KMS-11 (cell line): ENCODE measurements at regions not wholly inside any gene's neighbourhood (a gene's known extent, or its start where the extent isn't known, plus 50 kb on each side); places are given as distances from the start of the nearest gene placed in this dataset.

Experiments used
- H2AFZ ChIP-seq: fragments of 200-600 bp; sonication (generic); 2 replicates; pipeline ENCODE4 v1.6.1; 2016; ENCODE audit warnings: antibody characterized with exemption, mixed run types, low read depth
- H3K27ac ChIP-seq: fragments of 200-600 bp; sonication (generic); 2 replicates; pipeline ENCODE4 v1.6.1; 2016; ENCODE audit warnings: mild to moderate bottlenecking, mixed run types
- H3K27me3 ChIP-seq: fragments of 200-600 bp; sonication (generic); 2 replicates; pipeline ENCODE4 v1.6.1; 2017; ENCODE audit warnings: mild to moderate bottlenecking, low read depth, mixed run types, moderate library complexity; ENCODE audit not compliant: insufficient read depth
- H3K36me3 ChIP-seq: fragments of 200-600 bp; sonication (generic); 2 replicates; pipeline ENCODE4 v1.6.1; 2017; ENCODE audit warnings: mild to moderate bottlenecking, mixed run types; ENCODE audit not compliant: insufficient read depth
- H3K4me1 ChIP-seq: fragments of 200-600 bp; sonication (generic); 2 replicates; pipeline ENCODE4 v1.6.1; 2016; ENCODE audit warnings: mild to moderate bottlenecking, low read depth, mixed run types; ENCODE audit not compliant: poor library complexity, severe bottlenecking
- H3K4me2 ChIP-seq: fragments of 200-600 bp; sonication (generic); 2 replicates; pipeline ENCODE4 v1.7.0; 2016; ENCODE audit warnings: mild to moderate bottlenecking, mixed run types
- H3K4me3 ChIP-seq: fragments of 200-600 bp; sonication (generic); IDR thresholded peaks from 2 replicates; pipeline ENCODE4 v1.6.1; 2017; ENCODE audit warnings: low read depth, low read length, mixed read lengths; ENCODE audit not compliant: insufficient read depth
- H3K79me2 ChIP-seq: fragments of 200-600 bp; sonication (generic); 2 replicates; pipeline ENCODE4 v1.6.1; 2016; ENCODE audit warnings: low read depth, mixed run types; ENCODE audit not compliant: insufficient read depth
- H3K9ac ChIP-seq: fragments of 200-600 bp; sonication (generic); 2 replicates; pipeline ENCODE4 v1.6.1; 2016; ENCODE audit warnings: mild to moderate bottlenecking, mixed run types
- H4K20me1 ChIP-seq: fragments of 200-600 bp; sonication (generic); 2 replicates; pipeline ENCODE4 v1.6.1; 2016; ENCODE audit warnings: mild to moderate bottlenecking, mixed run types; ENCODE audit not compliant: insufficient read depth
- TF ChIP-seq, protein P1 (sequence below): fragments of 200-600 bp; sonication (generic); conservative IDR thresholded peaks from 2 replicates; pipeline ENCODE4 v1.6.1; 2017; ENCODE audit warnings: low read depth, mild to moderate bottlenecking, antibody characterized with exemption, low read length, moderate library complexity, mixed read lengths

DNA sequence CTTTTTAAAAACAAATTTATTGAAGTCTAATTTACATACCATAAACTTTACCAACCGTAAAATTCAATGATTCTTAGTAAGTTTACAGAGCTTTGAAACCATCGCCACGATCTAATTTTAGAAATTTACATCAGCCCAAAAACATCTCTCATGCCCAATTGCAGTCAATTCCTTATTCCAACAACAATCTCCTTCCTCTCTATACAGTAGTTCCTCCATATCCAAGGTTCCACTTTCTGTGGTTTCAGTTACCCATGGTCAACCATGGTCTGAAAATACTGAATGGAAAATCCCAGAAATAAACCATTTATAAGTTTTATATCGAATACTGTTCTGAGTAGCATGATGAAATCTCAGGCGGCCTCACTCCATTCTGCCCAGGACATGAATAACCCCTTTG is 183.4 kb upstream of the ADCY1 start:
- H3K4me2 ChIP-seq: no peak overlapping the region
- H2AFZ ChIP-seq: no peak overlapping the region
- H3K79me2 ChIP-seq: no peaks in the 10 kb centered on the region
- no peak overlapping the region for H3K27ac ChIP-seq
- no peak overlapping the region for H3K4me3 ChIP-seq
- H3K4me1 ChIP-seq: no peaks in the 10 kb centered on the region
- no peaks in the 10 kb centered on the region for H4K20me1 ChIP-seq
- TF ChIP-seq, protein P1, sequence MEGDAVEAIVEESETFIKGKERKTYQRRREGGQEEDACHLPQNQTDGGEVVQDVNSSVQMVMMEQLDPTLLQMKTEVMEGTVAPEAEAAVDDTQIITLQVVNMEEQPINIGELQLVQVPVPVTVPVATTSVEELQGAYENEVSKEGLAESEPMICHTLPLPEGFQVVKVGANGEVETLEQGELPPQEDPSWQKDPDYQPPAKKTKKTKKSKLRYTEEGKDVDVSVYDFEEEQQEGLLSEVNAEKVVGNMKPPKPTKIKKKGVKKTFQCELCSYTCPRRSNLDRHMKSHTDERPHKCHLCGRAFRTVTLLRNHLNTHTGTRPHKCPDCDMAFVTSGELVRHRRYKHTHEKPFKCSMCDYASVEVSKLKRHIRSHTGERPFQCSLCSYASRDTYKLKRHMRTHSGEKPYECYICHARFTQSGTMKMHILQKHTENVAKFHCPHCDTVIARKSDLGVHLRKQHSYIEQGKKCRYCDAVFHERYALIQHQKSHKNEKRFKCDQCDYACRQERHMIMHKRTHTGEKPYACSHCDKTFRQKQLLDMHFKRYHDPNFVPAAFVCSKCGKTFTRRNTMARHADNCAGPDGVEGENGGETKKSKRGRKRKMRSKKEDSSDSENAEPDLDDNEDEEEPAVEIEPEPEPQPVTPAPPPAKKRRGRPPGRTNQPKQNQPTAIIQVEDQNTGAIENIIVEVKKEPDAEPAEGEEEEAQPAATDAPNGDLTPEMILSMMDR: no peak
- no peaks in the 10 kb centered on the region for H3K36me3 ChIP-seq
- H3K27me3 ChIP-seq: no peaks in the 10 kb centered on the region
- H3K9ac ChIP-seq: no peak overlapping the region

DNA sequence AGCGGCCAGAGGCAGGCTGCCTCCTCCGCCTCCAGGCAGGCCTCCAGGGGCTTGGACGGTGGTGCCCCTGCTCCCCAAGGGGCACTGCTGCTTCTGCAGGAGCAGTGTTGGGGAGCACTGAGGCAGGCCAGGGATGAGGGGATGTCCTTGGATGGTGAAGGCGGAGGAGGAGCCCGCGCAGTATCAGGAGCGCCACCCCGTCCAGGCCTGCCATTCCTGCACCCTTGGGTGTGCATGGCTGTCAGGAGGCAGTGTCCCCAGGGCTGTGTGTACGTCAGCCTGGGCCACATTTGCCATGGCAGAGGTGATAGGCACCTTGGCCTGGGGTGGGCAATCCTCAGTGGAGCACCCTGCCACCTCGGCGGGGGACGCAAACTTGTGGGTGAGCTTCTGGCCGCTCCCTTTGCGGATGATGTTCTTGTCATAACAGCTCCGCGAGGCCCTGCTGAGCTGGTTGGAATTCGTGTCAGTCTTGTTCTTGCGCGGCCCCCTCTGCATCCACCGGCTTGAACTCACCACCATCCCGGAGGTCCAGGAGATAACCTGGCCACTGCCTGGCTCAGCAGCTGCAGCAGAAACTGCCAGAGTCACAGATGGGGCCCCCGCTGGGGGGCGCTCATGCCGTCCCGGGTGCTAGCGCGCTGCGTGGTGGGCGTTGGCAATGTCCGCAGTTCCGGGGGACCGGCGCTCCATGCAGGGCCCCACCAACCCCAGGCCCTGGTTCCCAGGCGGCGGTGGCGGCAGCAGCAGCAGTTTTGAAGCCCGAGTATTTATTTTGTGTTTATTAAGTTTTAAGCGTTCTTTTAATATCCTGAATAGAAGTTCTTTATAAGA is 182.3 kb upstream of the ADCY1 start:
- Histone ChIP-seq H2AFZ (no peak overlapping the region), H3K4me2 (no peak overlapping the region), H3K9ac (no peak overlapping the region), H3K36me3 (no peaks in the 10 kb centered on the region), H3K4me3 (no peak overlapping the region), H4K20me1 (no peaks in the 10 kb centered on the region), H3K4me1 (no peaks in the 10 kb centered on the region), H3K27me3 (no peaks in the 10 kb centered on the region), H3K79me2 (no peaks in the 10 kb centered on the region), H3K27ac (no peak overlapping the region)
- TF ChIP-seq, protein P1: no peak

DNA sequence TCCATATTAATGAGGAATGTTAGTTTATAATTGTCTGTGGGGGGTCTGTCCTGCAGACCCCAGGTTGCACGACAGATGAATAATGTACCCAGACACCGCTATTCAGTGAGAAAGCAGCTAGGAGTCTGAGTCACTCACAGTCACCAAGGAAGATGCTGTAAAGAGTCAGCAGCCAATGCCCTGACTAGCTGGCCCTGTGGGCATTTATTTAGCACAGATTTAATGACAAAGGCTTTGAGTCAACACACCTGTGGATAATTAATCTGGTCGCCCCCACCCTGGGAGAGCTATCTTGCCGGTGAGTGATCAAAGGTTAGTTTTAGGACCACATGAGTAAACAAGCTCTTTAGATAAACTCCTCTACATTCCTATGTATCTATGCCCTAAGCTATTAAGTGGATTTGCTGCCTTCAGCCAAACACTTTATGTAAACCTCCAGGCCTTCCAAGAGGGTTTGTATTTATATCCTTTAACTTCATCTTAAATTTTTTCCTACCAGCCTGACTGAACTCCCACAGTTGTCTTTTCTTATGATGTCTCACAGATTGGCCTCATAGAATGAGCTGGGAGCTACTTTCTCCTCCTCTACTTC is 180.0 kb upstream of the ADCY1 start:
- H3K27me3 ChIP-seq: no peaks in the 10 kb centered on the region
- H3K79me2 ChIP-seq: no peaks in the 10 kb centered on the region
- no peaks in the 10 kb centered on the region for H3K36me3 ChIP-seq
- H3K4me1 ChIP-seq: peaks cover under 1% of the 10 kb centered on the region
- no peak overlapping the region for H3K9ac ChIP-seq
- H3K4me3 ChIP-seq: no peak overlapping the region
- no peak overlapping the region for H3K27ac ChIP-seq
- TF ChIP-seq, protein P1: no peak
- H2AFZ ChIP-seq: no peak overlapping the region
- no peak overlapping the region for H3K4me2 ChIP-seq
- no peaks in the 10 kb centered on the region for H4K20me1 ChIP-seq

DNA sequence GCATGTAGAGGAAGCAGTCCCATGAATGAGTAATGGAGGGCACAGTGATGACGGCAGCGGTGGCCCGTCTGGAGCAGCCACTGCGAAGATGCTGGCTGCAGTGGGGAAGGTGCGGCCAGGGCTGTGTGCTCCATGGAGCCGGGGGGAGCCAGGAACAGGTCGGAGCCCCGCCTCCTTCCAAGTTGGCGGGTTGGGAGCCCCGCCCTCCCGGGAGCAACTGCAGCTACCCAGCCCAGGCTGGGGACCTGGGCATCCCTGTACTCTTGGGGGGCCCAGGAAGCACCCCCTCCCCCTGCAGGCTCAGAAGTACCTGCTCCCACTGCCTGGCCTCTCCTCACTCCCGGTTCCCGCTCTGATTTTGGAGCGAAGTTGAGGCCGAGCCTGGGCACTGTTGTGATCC is 175.1 kb upstream of the ADCY1 start:
- no peak overlapping the region for H3K9ac ChIP-seq
- TF ChIP-seq, protein P1: no peak
- H4K20me1 ChIP-seq: no peaks in the 10 kb centered on the region
- no peaks in the 10 kb centered on the region for H3K27me3 ChIP-seq
- H3K36me3 ChIP-seq: no peaks in the 10 kb centered on the region
- no peaks in the 10 kb centered on the region for H3K79me2 ChIP-seq
- peaks cover 49% of the 10 kb centered on the region for H3K4me1 ChIP-seq
- no peak overlapping the region for H3K4me3 ChIP-seq
- H2AFZ ChIP-seq: no peak overlapping the region
- no peak overlapping the region for H3K27ac ChIP-seq
- H3K4me2 ChIP-seq: no peak overlapping the region
